HG02870 (cell line): ENCODE measurements at regions not wholly inside any gene's neighbourhood (a gene's known extent, or its start where the extent isn't known, plus 50 kb on each side); places are given as distances from the start of the nearest gene placed in this dataset.

Experiments used
- ATAC-seq: cut with Tn5 transposase; IDR thresholded peaks from one replicate; pipeline ENCODE4 v1.9.1; 2021; ENCODE audit warnings: mild to moderate bottlenecking, moderate library complexity; ENCODE audit not compliant: unreplicated experiment

GRCh38 chr18:28607991-28608390 lies 431.1 kb upstream of the CDH2 start:
- ATAC-seq, result no peak

- ATAC-seq, result no peak
Observed at GRCh38 chr18:28606686-28607085, 429.8 kb upstream of the CDH2 start.

GRCh38 chr18:28602391-28602790 lies 425.5 kb upstream of the CDH2 start:
- ATAC-seq, result no peak

- no peak for ATAC-seq
Observed at GRCh38 chr18:28594034-28594433, 417.1 kb upstream of the CDH2 start.

DNA sequence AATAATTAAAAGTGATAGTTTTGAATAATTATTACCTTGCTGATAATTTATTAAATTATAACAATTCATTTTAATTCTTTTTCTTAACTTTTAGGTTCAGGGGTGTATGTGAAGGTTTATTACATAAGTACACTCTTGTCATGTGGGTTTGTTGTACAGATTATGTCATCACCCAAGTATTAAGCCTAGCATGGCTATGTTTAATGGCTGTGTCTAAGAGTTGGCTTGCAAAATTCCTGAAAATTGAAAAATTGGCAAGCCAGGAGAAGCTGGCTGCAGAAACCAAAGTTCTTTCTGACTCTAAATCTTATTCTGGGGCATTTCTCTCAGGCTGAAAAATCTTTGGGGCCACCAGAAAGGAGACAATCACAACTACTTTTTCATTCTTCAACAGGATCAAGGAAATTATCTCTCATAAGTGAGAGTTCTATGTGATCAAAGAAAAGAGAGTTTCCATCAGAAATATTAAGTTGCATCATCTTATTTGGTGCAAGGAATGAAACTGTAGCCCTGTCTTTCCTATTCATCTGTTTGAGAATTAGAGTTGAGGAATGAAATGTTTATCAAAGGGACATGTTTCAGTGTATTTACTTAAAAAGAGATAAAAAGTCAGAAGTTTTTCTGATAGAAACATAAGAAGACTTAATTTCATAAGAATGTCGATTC lies 412.1 kb upstream of the CDH2 start:
- ATAC-seq, result no peak

- no peak for ATAC-seq
Observed at GRCh38 chr18:28584731-28585130, 407.8 kb upstream of the CDH2 start.

DNA sequence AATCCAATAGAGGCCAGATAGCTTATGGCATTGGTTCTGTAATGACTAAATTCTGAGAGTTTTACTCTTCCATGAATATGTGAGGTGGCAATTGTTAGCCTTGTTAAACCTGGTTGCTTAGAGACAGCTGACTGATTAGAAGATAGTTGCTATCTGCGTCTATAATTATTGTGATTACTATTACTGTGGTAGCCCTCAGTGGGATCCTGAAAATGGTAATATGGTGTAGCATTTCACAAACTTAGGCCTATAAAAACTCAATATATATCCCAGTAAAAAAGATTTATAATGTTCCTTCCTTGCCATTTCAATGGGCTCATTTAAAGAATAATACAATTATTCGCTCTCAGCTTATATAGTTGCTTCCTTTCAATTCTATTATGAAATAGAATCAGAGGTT lies 405.8 kb upstream of the CDH2 start:
- ATAC-seq, result no peak

GRCh38 chr18:28581521-28582071 lies 404.7 kb upstream of the CDH2 start:
- no peak for ATAC-seq

DNA sequence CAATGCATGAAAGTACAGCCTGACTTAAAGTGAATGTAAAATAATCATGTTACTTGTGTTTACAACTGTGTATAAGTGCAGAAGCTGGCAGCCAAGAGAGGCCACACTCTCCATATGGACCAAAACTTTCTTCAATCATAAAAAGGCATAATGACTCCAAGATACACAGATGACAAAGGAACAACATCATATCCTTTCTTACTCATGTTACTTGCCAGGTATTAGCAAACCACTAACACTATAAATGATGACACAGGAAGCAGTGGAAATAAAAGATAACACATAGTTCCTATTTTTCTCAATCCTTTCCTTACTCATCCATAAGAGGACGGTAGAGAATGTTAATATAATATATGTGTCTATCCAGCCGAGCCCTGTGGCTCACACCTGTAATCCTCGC lies 400.0 kb upstream of the CDH2 start:
- no peak for ATAC-seq

DNA sequence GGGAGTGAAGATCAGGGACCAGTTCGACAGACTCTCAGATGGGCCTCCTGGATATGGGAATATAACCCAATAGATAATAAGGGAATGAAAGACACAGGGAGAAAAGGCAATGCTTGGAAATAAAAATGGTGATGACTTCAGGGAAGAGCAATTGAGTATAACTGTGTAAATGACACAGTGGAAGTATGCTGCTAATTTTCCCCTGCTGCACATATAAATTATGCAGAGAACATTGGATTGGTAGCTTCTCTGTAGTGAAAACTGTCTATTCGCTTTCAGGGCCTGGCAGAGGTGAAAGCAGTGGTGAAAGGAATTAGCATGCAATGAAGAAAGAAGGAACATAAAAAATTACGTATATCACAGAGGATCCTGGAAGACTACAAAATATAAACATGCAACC lies 398.2 kb upstream of the CDH2 start:
- ATAC-seq, result no peak

GRCh38 chr18:28574175-28574574 lies 397.2 kb upstream of the CDH2 start:
- ATAC-seq, result no peak

DNA sequence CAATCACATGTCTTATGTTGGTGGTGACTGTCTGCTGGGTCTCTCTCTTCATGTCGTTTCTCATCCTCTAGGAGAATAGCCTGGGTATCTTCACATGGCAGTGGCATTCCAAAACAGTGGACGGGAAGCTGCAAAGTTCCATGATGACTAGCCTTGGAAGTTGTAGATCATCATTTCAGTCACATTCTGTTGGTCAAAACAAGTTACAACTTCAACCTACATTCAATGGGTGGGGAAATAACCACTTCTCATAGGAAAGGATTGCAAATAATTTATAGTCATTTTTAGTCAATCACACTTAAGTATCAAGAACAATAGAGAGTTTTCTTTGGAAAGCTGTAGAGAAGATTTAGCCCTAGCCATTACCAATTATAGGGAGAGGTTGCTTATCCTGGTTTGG lies 395.0 kb upstream of the CDH2 start:
- no peak for ATAC-seq

- no peak for ATAC-seq
Observed at GRCh38 chr18:28560331-28560730, 383.4 kb upstream of the CDH2 start.

GRCh38 chr18:28559511-28559910 lies 382.6 kb upstream of the CDH2 start:
- no peak for ATAC-seq

GRCh38 chr18:28541934-28542333 lies 365.0 kb upstream of the CDH2 start:
- ATAC-seq, result no peak

DNA sequence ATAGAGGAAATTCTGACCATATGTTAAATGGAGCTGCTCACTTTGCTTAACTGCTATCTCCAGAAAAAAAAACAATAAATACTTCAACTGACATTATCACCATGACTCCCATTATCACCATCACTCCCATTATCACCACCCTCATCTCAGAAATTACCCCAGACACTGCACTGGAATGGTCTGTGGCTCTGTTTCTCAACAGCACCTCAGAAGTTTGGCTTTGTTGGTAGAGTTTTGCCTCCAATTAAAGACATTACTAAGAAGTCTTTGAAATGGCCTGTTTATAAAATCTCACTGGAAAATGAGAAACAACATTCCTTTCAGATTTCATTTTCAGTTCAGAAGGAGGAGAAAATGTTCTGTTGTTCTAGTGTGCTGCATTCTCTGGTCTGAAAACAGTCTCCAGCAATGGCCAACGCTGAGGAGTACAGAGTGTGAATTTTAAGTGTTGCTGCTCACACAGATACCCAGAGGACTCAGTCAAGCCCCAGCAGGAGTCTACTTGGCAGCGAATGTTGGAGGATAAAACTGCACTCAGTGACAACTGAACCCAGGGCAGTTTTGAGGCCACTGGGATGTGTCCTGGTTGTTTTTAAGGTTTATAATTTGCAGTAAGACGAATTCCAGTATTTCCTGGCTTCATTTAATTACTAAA lies 364.5 kb upstream of the CDH2 start:
- no peak for ATAC-seq

DNA sequence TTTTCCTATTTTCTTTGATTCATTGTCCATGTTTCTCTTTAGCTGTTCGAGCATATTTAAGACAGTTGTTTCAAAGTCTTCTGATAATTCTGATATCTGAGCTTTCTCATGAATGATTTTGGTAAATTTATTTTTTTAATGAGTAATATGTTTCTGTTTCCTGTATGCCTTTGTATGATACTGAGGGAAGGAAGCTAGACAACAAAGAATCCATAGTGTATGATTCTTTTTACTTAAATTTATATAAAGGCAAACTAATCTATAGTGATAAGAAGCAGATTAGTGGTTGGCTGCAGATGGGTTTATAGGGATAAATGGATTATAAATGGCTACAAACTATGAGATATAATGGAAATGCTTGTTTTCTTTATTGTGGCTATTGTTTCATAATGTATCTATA lies 352.7 kb upstream of the CDH2 start:
- ATAC-seq, result no peak

DNA sequence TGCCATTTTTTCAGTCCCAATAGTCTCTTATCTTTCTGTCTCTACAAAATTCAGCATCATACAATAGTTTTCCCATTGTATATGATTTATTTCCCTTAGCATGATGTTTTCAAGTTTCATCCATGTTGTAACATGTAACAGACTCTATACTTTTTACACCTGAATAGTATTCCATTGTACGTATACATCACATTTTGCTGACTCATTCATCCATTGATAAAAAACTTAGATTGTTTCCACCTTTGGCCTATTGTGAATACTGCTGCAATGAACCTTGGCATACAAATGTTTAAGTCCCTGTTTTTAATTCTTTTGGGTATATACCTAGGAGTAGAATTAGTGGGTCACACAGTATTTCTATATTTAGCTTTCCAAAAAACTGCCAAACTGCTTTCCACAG lies 349.3 kb upstream of the CDH2 start:
- no peak for ATAC-seq

- no peak for ATAC-seq
Observed at GRCh38 chr18:28523758-28524475, 347.0 kb upstream of the CDH2 start.

- ATAC-seq, result no peak
Observed at GRCh38 chr18:28522236-28522635, 345.3 kb upstream of the CDH2 start.

GRCh38 chr18:28519997-28520396 lies 343.1 kb upstream of the CDH2 start:
- ATAC-seq, result no peak

DNA sequence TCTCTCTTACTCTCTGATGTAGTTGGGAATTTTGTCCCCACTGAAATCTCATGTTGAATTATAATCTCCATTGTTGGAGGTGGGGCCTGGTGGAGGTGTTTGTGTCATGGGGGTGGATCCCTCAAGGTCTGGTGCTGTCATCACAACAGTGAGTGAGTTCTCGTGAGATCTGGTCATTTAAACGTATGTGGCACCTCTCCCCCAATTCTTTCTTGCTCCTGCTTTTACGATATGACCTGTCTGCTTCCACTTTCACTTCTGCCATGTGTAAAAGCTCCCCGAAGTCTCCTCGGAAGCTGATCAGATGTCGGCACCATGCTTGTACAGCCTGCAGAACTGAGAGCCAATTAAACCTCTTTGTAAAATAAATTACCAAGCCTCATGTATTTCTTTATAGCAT lies 337.8 kb upstream of the CDH2 start:
- ATAC-seq, result no peak
